AG09319 (cell line): ENCODE measurements at regions not wholly inside any gene's neighbourhood (a gene's known extent, or its start where the extent isn't known, plus 50 kb on each side); places are given as distances from the start of the nearest gene placed in this dataset.
"Not testable (repeated sequence)": the region's sequence is repeated elsewhere in the genome, so short reads cannot be mapped to it uniquely, and the experiment has no call there.

ENCODE experiments used
- DNase-seq: peaks from one replicate; pipeline ENCODE4 v3.0.0-alpha.2; 2010; ENCODE audit warnings: low read depth; ENCODE audit errors: extremely low read depth
- CTCF ChIP-seq: IDR thresholded peaks from 2 replicates; pipeline ENCODE4 v1.5.1; 2011; ENCODE audit warnings: low read depth, mild to moderate bottlenecking, inconsistent platforms, low read length, moderate library complexity

- no peak for DNase-seq
- TF ChIP-seq CTCF, result no peak
Measured at GRCh38 chr6:92109956-92110355, 1309.4 kb downstream of the EPHA7 start.

GRCh38 chr6:92109256-92109655 is 1310.1 kb downstream of the EPHA7 start:
- no peak for DNase-seq
- no peak for TF ChIP-seq CTCF

GRCh38 chr6:92086750-92087149 is 1332.6 kb downstream of the EPHA7 start:
- DNase-seq, result no peak
- TF ChIP-seq CTCF, result no peak

GRCh38 chr6:92083914-92084313 is 1335.4 kb downstream of the EPHA7 start:
- not testable (repeated sequence) for DNase-seq

GRCh38 chr6:92072387-92072786 is 1347.0 kb downstream of the EPHA7 start:
- DNase-seq, result no peak
- no peak for TF ChIP-seq CTCF

- no peak for DNase-seq
- TF ChIP-seq CTCF, result no peak
Measured at GRCh38 chr6:92069781-92070180, 1349.6 kb downstream of the EPHA7 start.

- DNase-seq, result no peak
- no peak for TF ChIP-seq CTCF
Measured at GRCh38 chr6:92052513-92052912, 1366.8 kb downstream of the EPHA7 start.

GRCh38 chr6:92050216-92050615 is 1369.1 kb downstream of the EPHA7 start:
- DNase-seq, result no peak
- TF ChIP-seq CTCF, result no peak
